CD4-positive, CD25-positive, alpha-beta regulatory T cell (primary cell): ENCODE measurements at regions not wholly inside any gene's neighbourhood (a gene's known extent, or its start where the extent isn't known, plus 50 kb on each side); places are given as distances from the start of the nearest gene placed in this dataset.

Source experiments
- ATAC-seq, 2 donors: fragments of 150-1000 bp; cut with Tn5 transposase; one replicate each; pipeline ENCODE4 v1.10.0; 2021; ENCODE audit warnings: low read depth in 2 of 2, moderate number of reproducible peaks in 2 of 2, moderate library complexity in 1 of 2
- DNase-seq, 3 donors: peaks; one replicate each; pipeline versions ENCODE4 v3.0.0 to v3.0.0-alpha.2; 2012 to 2022; ENCODE audit warnings: mixed read lengths in 1 of 3
- H3K27ac ChIP-seq: one replicate; pipeline ENCODE4 v1.7.0; 2013; ENCODE audit warnings: mild to moderate bottlenecking, low read length; ENCODE audit not compliant: insufficient read depth, poor library complexity, severe bottlenecking
- H3K27me3 ChIP-seq: one replicate; pipeline ENCODE4 v1.7.0; 2013; ENCODE audit warnings: low read length; ENCODE audit not compliant: control insufficient read depth, insufficient read depth
- H3K36me3 ChIP-seq: one replicate; pipeline ENCODE4 v1.7.0; 2013; ENCODE audit warnings: mild to moderate bottlenecking, low read length, moderate library complexity; ENCODE audit not compliant: control insufficient read depth, insufficient read depth
- H3K4me1 ChIP-seq: 2 replicates; pipeline ENCODE4 v1.7.0; 2013; ENCODE audit warnings: mild to moderate bottlenecking, low read length; ENCODE audit not compliant: insufficient read depth, control insufficient read depth, poor library complexity, severe bottlenecking
- H3K4me3 ChIP-seq: one replicate; pipeline ENCODE4 v1.7.0; 2013; ENCODE audit warnings: low read depth, mild to moderate bottlenecking, low read length, moderate library complexity
- H3K9me3 ChIP-seq, 2 experiments: 1 replicate in 1 of 2; 2 replicates in 1 of 2; pipeline ENCODE4 v1.7.0; 2013; ENCODE audit warnings: low read length in 2 of 2, mild to moderate bottlenecking in 1 of 2, moderate library complexity in 1 of 2; ENCODE audit not compliant: control insufficient read depth in 2 of 2
- H3K27ac Mint-ChIP-seq, 3 donors: one replicate each; pipeline ENCODE4 v1.8.0; 2020 to 2022; ENCODE audit warnings: mild to moderate bottlenecking in 3 of 3, mixed read lengths in 3 of 3, moderate library complexity in 2 of 3
- H3K27me3 Mint-ChIP-seq: one replicate; pipeline ENCODE4 v1.8.0; 2022; ENCODE audit warnings: mild to moderate bottlenecking, mixed read lengths
- H3K36me3 Mint-ChIP-seq: one replicate; pipeline ENCODE4 v1.8.0; 2020; ENCODE audit warnings: mixed read lengths
- H3K4me1 Mint-ChIP-seq, 4 donors: one replicate each; pipeline ENCODE4 v1.8.0; 2020 to 2022; ENCODE audit warnings: mixed read lengths in 4 of 4, mild to moderate bottlenecking in 1 of 4
- H3K4me3 Mint-ChIP-seq, 4 donors: one replicate each; pipeline ENCODE4 v1.8.0; 2020 to 2022; ENCODE audit warnings: mild to moderate bottlenecking in 4 of 4, mixed read lengths in 4 of 4, moderate library complexity in 3 of 4
- H3K9me3 Mint-ChIP-seq, 7 donors: one replicate each; pipeline ENCODE4 v1.8.0; 2020 to 2022; ENCODE audit warnings: mixed read lengths in 7 of 7, mild to moderate bottlenecking in 3 of 7, moderate library complexity in 2 of 7

- no peak for ATAC-seq
- Histone ChIP-seq H3K4me3 (no peak overlapping the region), H3K36me3 (no peaks in the 10 kb centered on the region), H3K27ac (no peak overlapping the region), H3K4me1 (no peaks in the 10 kb centered on the region), H3K27me3 (no peaks in the 10 kb centered on the region), H3K9me3 (no peaks in the 10 kb centered on the region)
- H3K4me3 Mint-ChIP-seq, result no peak overlapping the region
- DNase-seq, result no peak
- H3K4me1 Mint-ChIP-seq, result peaks cover 4 to 13% (median 11%) of the 10 kb centered on the region in 4 donors
- peaks cover 5% of the 10 kb centered on the region for H3K27me3 Mint-ChIP-seq
- H3K36me3 Mint-ChIP-seq, result peaks cover 7% of the 10 kb centered on the region
- peaks cover 0 to 10% (median 0%) of the 10 kb centered on the region in 7 donors for H3K9me3 Mint-ChIP-seq
- peak overlapping the region in 1 of 3 donors; percentile 21 for H3K27ac Mint-ChIP-seq
Measured at GRCh38 chr10:5310914-5311313, 53.9 kb upstream of the UCN3 start.

- no peak for DNase-seq
Measured at GRCh38 chr10:5311617-5312016, 53.1 kb upstream of the UCN3 start.

GRCh38 chr10:5314840-5315239 lies 49.9 kb upstream of the UCN3 start:
- Mint-ChIP-seq H3K4me3 (no peak overlapping the region), H3K4me1 (peaks cover 9 to 37% (median 32%) of the 10 kb centered on the region in 4 donors), H3K9me3 (peaks cover 0 to 7% (median 0%) of the 10 kb centered on the region in 7 donors), H3K27ac (peak overlapping the region in 1 of 3 donors; percentile 73), H3K36me3 (peaks cover 3% of the 10 kb centered on the region), H3K27me3 (peaks cover 8% of the 10 kb centered on the region)
- no peaks in the 10 kb centered on the region for H3K36me3 ChIP-seq
- no peak for ATAC-seq
- H3K9me3 ChIP-seq, result no peaks in the 10 kb centered on the region
- no peak for DNase-seq
- no peak overlapping the region for H3K27ac ChIP-seq
- H3K4me1 ChIP-seq, result peaks cover 12% of the 10 kb centered on the region
- no peaks in the 10 kb centered on the region for H3K27me3 ChIP-seq
- H3K4me3 ChIP-seq, result no peak overlapping the region

More at GRCh38 chr10:5311617-5312016, 53.1 kb upstream of the UCN3 start:
- H3K9me3 ChIP-seq, result no peaks in the 10 kb centered on the region
- H3K27me3 ChIP-seq, result no peaks in the 10 kb centered on the region
- no peak for ATAC-seq
- H3K4me1 Mint-ChIP-seq, result peaks cover 4 to 17% (median 12%) of the 10 kb centered on the region in 4 donors
- no peak overlapping the region for H3K27ac Mint-ChIP-seq
- H3K27me3 Mint-ChIP-seq, result peaks cover 5% of the 10 kb centered on the region
- peaks cover 7% of the 10 kb centered on the region for H3K36me3 Mint-ChIP-seq
- no peaks in the 10 kb centered on the region for H3K4me1 ChIP-seq
- H3K36me3 ChIP-seq, result no peaks in the 10 kb centered on the region
- peaks cover 0 to 5% (median 0%) of the 10 kb centered on the region in 7 donors for H3K9me3 Mint-ChIP-seq
- no peak overlapping the region for H3K27ac ChIP-seq
- no peak overlapping the region for H3K4me3 ChIP-seq
- no peak overlapping the region for H3K4me3 Mint-ChIP-seq
